Mammary epithelial cell (primary cell): ENCODE measurements at regions not wholly inside any gene's neighbourhood (a gene's known extent, or its start where the extent isn't known, plus 50 kb on each side); places are given as distances from the start of the nearest gene placed in this dataset.

Experiments
- CTCF ChIP-seq, 2 donors: IDR thresholded peaks in 1 of 2; conservative IDR thresholded peaks in 1 of 2; 2 replicates each; pipeline ENCODE4 v1.5.1; 2011 to 2012; ENCODE audit warnings: inconsistent platforms in 2 of 2, low read length in 2 of 2, mild to moderate bottlenecking in 2 of 2, control low read depth in 1 of 2, low read depth in 1 of 2; ENCODE audit not compliant: insufficient read depth in 1 of 2; ENCODE audit errors: extremely low read depth in 1 of 2
- EZH2 ChIP-seq: IDR thresholded peaks from 2 replicates; pipeline ENCODE4 v1.6.1; 2012; ENCODE audit warnings: low read length, inconsistent platforms, borderline replicate concordance

- TF ChIP-seq CTCF (conservative IDR thresholded peaks at IDR 0.05 in 1 of 2, IDR thresholded peaks at IDR 0.05 in 1 of 2; ENCODE audit: extremely low read depth in 1 of 2, insufficient read depth in 1 of 2, low read depth in 1 of 2, low read length in 2 of 2) = no peak
- no peak for TF ChIP-seq EZH2
Measured at GRCh38 chr10:33519130-33519860, 184.8 kb upstream of the NRP1 start.
